Femur (tissue), 1 donor: ENCODE measurements at regions not wholly inside any gene's neighbourhood (a gene's known extent, or its start where the extent isn't known, plus 50 kb on each side); places are given as distances from the start of the nearest gene placed in this dataset.

Experiments used
- DNase-seq: peaks from one replicate; pipeline ENCODE4 v3.0.0-alpha.2; 2017

DNA sequence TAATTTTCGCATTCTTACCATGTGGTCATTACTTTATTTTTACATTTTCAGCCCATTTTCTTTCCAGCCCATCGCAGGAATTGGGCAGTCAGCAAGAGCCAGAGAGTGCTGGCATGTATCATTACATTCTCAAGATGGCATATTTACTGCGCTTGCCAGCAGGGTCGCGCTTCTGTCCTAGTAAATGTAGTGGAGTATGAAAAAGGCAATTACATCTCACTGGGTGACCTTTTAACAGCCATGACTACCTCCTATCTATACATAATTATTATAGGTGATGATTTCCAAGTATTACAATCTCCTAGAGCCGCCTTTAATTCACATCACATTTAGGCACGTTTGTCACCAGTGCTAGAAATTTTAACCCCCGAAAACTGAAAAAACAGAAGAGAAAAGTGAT is 433.7 kb upstream of the MGMT start:
- peak; percentile 16 for DNase-seq

DNA sequence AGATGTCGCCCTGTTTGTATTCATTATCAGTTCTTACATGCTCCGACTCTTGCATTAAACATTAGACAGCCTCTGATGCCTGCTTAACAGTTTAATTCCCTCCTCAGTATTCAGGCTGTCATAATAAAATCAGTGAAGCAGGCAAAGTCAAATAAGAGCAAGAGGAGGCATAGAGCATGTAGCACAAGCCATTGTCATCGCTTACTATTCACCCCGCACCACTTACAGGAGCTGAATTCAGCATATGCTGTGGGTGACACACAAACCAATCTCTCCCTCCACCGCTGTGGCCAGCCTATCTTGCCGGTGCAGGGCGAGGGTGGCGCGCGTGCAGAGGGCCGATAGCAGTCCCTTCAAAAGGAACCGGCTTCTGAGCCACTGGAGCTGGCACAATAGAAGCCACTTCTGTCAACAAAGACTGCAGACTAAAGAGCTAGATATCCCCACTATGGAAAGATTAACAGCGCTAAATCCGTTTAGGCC is 433.2 kb upstream of the MGMT start:
- DNase-seq = no peak

GRCh38 chr10:129035052-129035827 is 431.8 kb upstream of the MGMT start:
- peak; percentile 59 for DNase-seq

DNA sequence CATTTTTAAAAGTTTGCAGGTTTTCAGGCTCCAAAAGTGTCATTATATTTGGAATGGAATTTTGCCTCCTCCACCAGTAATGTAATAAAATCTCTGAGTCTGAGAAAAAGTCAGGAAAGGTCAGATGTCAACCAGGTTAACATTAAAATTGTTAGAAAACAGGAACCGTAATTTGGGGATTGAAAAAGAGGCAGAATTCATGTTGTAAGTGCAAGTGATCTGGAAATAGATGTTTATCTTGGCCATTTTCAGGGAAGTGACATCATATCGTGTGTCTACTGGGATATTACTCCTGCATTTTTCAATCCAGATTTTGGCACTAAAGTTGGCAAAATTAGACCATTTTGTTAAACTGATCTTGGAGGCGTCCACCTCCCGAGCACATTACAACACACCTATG is 428.5 kb upstream of the MGMT start:
- no peak for DNase-seq

GRCh38 chr10:129039406-129040370 is 427.4 kb upstream of the MGMT start:
- no peak for DNase-seq

GRCh38 chr10:129040377-129040776 is 426.7 kb upstream of the MGMT start:
- no peak for DNase-seq

- DNase-seq = no peak
These were observed 425.1 kb upstream of the MGMT start for GRCh38 chr10:129041916-129042315.

GRCh38 chr10:129042776-129043595 is 424.1 kb upstream of the MGMT start:
- peak; percentile 65 for DNase-seq

- DNase-seq = no peak
These were observed 423.4 kb upstream of the MGMT start for GRCh38 chr10:129043691-129044090.

- no peak for DNase-seq
These were observed 421.4 kb upstream of the MGMT start for GRCh38 chr10:129045599-129045998.

DNA sequence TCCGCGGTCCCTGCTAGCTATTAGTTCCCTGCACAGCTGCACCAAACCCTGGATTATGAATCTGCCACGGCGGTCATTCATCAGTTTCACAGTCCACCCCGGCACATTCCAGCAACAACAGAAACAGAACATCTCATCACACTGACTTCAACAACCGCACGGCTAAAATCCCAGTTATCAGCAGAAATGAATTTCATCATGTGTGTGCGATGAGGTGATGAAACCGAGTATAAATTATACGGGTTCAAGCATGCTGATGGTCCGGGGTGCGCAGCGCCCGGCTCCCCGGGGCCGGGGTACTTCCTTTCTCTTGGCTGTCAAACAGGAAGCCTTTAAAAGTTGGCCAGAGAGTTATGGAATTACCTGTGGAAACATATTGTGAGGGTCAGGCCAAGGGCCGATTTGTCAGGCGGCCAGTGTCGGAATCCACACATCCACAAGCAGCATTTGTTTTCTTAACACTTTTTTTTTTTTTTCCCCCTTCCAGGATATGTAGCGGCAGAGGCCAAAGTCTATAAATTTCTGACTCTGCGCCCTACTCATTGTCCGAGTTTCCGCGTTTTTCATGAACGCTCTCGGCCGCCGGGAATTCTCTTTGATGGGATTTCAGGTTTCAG is 420.9 kb upstream of the MGMT start:
- DNase-seq = peak; percentile 89

GRCh38 chr10:129046962-129047361 is 420.1 kb upstream of the MGMT start:
- no peak for DNase-seq

- DNase-seq = no peak
These were observed 419.4 kb upstream of the MGMT start for GRCh38 chr10:129047600-129047999.

- DNase-seq = no peak
These were observed 418.5 kb upstream of the MGMT start for GRCh38 chr10:129048513-129048912.

- DNase-seq = no peak
These were observed 417.5 kb upstream of the MGMT start for GRCh38 chr10:129049501-129049900.

- no peak for DNase-seq
These were observed 411.8 kb upstream of the MGMT start for GRCh38 chr10:129055225-129055624.

DNA sequence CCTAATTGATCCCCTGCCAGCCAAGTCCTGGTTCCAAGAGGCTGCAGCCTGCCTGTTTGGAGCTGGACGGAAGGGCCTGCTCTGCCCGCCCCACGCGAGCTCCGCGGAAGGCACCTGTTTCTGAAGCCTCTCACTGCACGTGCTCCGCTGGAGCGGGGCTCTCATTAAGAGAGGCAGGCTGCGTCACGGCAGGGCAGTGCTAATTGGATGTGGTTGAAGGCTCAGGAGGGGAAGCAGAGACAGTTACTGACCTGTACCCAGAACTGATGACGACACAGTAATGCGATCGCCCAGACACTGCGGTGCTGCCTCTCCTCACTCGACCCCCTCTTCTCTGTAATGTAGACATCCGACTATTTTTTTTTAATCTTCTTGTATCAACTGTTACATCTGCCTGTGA is 411.1 kb upstream of the MGMT start:
- no peak for DNase-seq

DNA sequence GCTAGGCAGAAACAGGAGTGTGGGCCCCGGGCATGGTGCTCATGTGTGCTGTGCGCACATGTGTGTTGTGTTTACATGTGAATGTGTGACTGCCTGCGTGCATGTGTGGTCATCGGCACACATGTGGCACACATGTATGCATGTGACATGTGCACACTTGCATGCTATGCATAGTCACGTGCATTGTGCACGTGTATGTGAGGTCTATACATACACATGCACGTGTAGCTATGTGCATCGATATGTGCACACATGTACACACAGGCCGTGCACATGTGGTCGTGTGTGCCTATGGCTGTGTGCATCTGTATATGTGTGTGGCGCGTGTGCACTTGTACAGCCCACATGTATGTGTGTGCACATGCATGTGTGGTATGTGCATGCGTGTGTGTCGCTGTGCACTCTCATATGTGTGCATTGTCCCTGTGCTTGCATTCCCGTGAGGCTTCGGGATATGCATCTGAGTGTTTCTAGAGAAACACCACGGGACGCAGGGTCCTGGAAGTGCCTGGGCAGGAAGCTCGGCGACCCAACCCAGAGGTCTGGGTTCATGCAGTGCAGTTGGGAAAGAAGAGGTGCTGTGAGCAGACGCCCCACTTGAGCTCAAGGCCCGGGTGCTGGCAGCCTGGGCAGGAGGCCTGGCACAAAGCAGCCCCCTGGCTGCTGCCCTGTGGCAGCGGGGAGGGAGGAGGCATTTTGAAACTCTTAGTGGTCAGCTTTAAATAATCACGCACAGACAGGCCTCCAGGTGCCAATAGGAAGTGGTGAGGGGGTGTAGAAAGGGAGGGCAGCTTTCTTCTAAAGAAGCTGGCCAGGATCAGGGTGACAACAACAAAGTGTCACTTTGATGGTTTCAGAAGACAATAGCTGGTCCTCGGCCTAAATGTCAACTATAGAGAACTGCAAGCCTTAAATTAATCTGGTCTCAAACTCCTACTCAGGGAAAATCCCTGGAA is 410.0 kb upstream of the MGMT start:
- no peak for DNase-seq

DNA sequence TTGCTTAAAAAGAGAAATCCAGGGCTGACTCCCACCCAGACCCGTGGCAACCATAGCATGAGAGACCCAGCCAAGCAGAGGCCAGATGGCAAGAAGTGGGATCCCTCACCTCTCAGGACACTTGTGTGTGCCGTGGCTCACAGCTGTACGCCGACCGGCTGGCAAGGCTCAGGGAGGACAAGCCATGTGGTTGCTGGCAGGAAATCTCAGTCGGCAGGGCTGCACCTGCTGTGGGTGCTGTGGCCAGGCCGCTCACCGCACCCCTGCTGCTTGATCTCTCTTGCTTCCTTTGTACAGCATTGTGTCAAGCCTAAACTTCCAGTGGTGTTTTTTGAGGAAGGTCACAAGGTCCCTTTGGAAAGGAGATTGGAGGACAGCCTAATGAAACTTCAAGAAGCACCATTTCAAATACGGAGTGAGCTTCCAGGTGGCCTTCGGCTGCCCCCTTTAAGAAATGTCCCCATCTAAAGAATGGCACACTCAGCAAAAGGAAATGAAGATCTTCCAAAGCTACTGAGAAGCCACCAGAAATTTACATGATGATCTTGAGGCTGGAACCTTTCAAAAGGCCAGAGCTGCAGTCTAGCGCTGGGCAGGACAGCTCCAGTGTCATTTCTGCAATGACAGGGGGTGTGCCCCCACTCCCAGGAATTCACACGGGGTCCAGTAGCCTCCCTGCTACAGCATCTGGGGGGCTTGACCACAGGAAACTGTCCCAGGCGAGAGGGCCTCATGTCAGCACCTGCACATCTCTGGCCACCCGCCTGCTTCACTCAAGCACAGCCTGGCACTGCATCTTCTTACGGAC is 409.0 kb upstream of the MGMT start:
- peak; percentile 56 for DNase-seq

DNA sequence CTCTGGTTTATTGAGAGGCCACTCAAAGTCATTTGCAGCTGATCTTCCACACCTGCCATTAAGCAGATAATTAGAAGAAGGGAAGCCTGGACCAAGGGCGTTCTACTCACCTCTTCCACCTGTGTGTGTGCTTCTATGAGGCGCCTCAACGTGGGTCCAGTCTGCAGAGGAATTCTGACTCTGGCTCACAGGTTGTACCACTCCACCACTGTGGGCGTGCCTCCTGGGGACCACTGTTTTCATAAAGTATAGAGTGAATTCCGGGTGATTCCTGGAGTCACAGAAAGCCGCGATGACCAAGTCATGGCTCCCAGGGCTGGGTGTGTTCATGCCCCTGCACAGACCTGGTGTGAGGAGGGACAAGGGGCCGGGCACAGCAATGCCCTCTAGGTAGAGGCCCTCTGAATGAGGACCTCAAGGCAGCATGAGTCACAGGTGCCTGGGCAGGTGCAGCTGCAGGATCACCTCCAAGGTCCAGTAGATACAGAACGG is 408.3 kb upstream of the MGMT start:
- DNase-seq = no peak
